ENCODE measurements at regions not wholly inside any gene's neighbourhood (a gene's known extent, or its start where the extent isn't known, plus 50 kb on each side); places are given as distances from the start of the nearest gene placed in this dataset.
A peak's percentile ranks its signal among the peaks of the same experiment; 100 is the strongest.

DNA sequence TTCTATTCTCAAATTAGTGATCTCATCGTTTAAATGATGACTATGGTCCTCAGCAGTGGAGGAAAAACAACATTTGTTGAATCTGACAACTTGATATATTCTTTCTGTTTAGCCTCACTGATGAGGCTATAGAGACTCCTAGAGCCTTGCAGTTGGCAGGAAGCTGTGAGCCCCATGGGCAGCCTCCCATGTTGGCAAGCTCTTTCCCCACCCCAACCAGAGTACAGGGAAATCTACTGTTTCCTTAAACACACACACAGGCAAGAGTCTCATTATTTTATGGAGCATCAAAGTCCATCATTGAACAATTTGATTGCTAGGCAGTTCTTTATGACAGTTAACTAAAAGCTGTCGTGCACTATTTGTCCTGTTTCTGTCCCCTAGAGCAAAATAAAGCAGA is 498.2 kb upstream of the CITED2 start:
- no TSS peak for BruUV-seq (replicated peaks)
- Histone ChIP-seq H3K4me3 (ENCODE audit: low read depth, low read length, poor library complexity, severe bottlenecking) (no peak overlapping the region), H3K27me3 (replicated peaks; ENCODE audit: insufficient read depth, low read depth, low read length, poor library complexity) (no peaks in the 10 kb centered on the region), H3K4me1 (ENCODE audit: insufficient read depth, low read length, poor library complexity, severe bottlenecking) (peaks cover 48% of the 10 kb centered on the region), H3K36me3 (ENCODE audit: insufficient read depth, low read length, poor library complexity, severe bottlenecking) (peaks cover 7% of the 10 kb centered on the region), H3K27ac (ENCODE audit: low read depth, low read length, poor library complexity, severe bottlenecking) (peak overlapping the region; percentile 98), H3K9me3 (ENCODE audit: low read depth, low read length, poor library complexity, severe bottlenecking) (peaks cover 5% of the 10 kb centered on the region)
- intact Hi-C loops (cut with micrococcal nuclease; ENCODE audit: unreplicated experiment) = loop anchor here (2.0 to 5.0 kb wide), 2 partner anchors 415 to 1690 kb away; no protein-coding TSS in a partner anchor
- ChIA-PET POLR2A (ENCODE audit: low non-redundant PET) (interaction anchor here (0.7 kb wide), 1 partner anchor 791 kb away, joined by 4 read pairs; no protein-coding TSS in a partner anchor), CTCF (no interaction called here)
- DNase-seq (ENCODE audit: low spot score) = peak; percentile 58
- TF ChIP-seq EZH2 (IDR thresholded peaks at IDR 0.05; ENCODE audit: borderline replicate concordance, low read depth, low read length, poor library complexity, severe bottlenecking) = no peak
- TF ChIP-seq, protein P1, sequence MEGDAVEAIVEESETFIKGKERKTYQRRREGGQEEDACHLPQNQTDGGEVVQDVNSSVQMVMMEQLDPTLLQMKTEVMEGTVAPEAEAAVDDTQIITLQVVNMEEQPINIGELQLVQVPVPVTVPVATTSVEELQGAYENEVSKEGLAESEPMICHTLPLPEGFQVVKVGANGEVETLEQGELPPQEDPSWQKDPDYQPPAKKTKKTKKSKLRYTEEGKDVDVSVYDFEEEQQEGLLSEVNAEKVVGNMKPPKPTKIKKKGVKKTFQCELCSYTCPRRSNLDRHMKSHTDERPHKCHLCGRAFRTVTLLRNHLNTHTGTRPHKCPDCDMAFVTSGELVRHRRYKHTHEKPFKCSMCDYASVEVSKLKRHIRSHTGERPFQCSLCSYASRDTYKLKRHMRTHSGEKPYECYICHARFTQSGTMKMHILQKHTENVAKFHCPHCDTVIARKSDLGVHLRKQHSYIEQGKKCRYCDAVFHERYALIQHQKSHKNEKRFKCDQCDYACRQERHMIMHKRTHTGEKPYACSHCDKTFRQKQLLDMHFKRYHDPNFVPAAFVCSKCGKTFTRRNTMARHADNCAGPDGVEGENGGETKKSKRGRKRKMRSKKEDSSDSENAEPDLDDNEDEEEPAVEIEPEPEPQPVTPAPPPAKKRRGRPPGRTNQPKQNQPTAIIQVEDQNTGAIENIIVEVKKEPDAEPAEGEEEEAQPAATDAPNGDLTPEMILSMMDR (conservative IDR thresholded peaks at IDR 0.05; ENCODE audit: low read depth, low read length) = no peak

DNA sequence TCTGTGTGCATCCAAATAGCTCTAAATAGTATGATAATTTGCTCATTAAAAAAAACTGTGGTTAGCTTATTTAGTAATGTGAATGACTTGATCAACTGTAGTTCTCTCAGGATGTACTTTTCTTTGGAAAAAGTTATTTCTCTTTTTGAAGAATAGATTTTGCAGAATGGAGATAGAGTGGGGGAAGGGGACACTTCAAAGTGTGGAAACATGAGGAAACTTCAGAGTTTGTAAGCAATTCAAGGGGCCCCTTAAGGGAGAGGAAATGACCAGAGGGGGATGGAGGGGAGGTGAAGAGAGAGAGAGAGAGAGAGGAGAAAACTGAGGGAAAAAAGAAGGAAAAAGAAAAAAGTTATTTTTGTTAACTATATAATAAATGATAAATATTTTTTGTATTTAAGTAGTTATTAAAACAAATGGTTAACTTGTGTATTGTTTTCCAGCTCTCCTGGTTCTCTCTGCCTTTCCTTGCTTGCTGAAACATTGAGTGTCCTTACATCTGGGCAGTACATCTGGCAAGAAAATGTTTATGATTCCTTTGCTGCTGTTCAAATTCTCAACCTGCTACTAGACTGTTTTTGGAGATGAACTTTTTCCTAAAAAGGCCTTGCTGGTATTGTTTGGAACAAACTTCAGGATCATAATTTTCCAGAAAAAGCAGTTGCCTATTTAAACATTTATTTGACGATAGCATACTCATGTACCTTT is 497.5 kb upstream of the CITED2 start:
- Histone ChIP-seq H3K4me1 (ENCODE audit: insufficient read depth, low read length, poor library complexity, severe bottlenecking) (peaks cover 48% of the 10 kb centered on the region), H3K4me3 (ENCODE audit: low read depth, low read length, poor library complexity, severe bottlenecking) (no peak overlapping the region), H3K36me3 (ENCODE audit: insufficient read depth, low read length, poor library complexity, severe bottlenecking) (peaks cover 7% of the 10 kb centered on the region), H3K9me3 (ENCODE audit: low read depth, low read length, poor library complexity, severe bottlenecking) (peaks cover 5% of the 10 kb centered on the region), H3K27ac (ENCODE audit: low read depth, low read length, poor library complexity, severe bottlenecking) (peak overlapping the region; percentile 98), H3K27me3 (replicated peaks; ENCODE audit: insufficient read depth, low read depth, low read length, poor library complexity) (no peaks in the 10 kb centered on the region)
- TF ChIP-seq, protein P1 (conservative IDR thresholded peaks at IDR 0.05; ENCODE audit: low read depth, low read length) = no peak
- TF ChIP-seq EZH2 (IDR thresholded peaks at IDR 0.05; ENCODE audit: borderline replicate concordance, low read depth, low read length, poor library complexity, severe bottlenecking) = no peak
- peak; percentile 69 for DNase-seq (ENCODE audit: low spot score)
- POLR2A ChIA-PET (ENCODE audit: low non-redundant PET) = interaction anchor here (0.7 kb wide), 1 partner anchor 792 kb away, joined by 4 read pairs; no protein-coding TSS in a partner anchor
- CTCF ChIA-PET = interaction anchor here (0.5 kb wide), 1 partner anchor 311 kb away, joined by 3 read pairs; no protein-coding TSS in a partner anchor
- intact Hi-C loops (cut with micrococcal nuclease; ENCODE audit: unreplicated experiment) = loop anchor here (1.0 to 5.0 kb wide), 7 partner anchors 175 to 1763 kb away; no protein-coding TSS in a partner anchor
- TSS peak; percentile 45 for BruUV-seq (replicated peaks)

DNA sequence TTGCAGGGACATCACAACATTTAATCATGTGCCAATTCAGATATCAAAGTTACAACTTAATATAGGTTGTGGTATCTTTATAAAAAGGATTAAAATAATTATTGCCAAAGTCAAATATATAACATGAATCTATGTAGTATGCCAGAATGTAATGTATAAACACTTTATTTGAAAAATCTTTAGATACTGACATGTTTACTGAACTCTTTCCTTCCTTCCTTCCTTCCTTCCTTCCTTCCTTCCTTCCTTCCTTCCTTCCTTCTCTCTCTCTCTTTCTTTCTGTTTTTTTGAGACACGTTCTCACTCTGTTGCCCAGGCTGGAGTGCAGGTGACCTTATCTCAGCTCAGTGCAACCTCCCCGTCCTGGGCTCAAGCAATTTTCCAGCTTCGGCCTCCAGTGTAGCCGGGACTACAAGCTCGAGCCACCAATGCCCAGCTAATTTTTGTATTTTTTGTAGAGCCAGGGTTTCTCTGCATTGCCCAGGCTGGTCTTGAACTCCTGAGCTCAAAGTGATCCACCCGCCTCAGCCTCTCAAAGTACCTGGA is 496.8 kb upstream of the CITED2 start:
- peak overlapping the region; percentile 98 for H3K27ac ChIP-seq (ENCODE audit: low read depth, low read length, poor library complexity, severe bottlenecking)
- peaks cover 48% of the 10 kb centered on the region for H3K4me1 ChIP-seq (ENCODE audit: insufficient read depth, low read length, poor library complexity, severe bottlenecking)
- no peak overlapping the region for H3K4me3 ChIP-seq (ENCODE audit: low read depth, low read length, poor library complexity, severe bottlenecking)
- no peak for TF ChIP-seq EZH2 (IDR thresholded peaks at IDR 0.05; ENCODE audit: borderline replicate concordance, low read depth, low read length, poor library complexity, severe bottlenecking)
- TF ChIP-seq, protein P1 (conservative IDR thresholded peaks at IDR 0.05; ENCODE audit: low read depth, low read length) = no peak
- H3K27me3 ChIP-seq (replicated peaks; ENCODE audit: insufficient read depth, low read depth, low read length, poor library complexity) = no peaks in the 10 kb centered on the region
- intact Hi-C loops (cut with micrococcal nuclease; ENCODE audit: unreplicated experiment) = loop anchor here (1.0 to 5.0 kb wide), 6 partner anchors 176 to 1764 kb away; no protein-coding TSS in a partner anchor
- DNase-seq (ENCODE audit: low spot score) = peak; percentile 85
- POLR2A ChIA-PET (ENCODE audit: low non-redundant PET) = interaction anchor here (0.6 kb wide), 2 partner anchors 44 to 1691 kb away, joined by 3 to 8 read pairs; no protein-coding TSS in a partner anchor
- peaks cover 7% of the 10 kb centered on the region for H3K36me3 ChIP-seq (ENCODE audit: insufficient read depth, low read length, poor library complexity, severe bottlenecking)
- peaks cover 5% of the 10 kb centered on the region for H3K9me3 ChIP-seq (ENCODE audit: low read depth, low read length, poor library complexity, severe bottlenecking)
- CTCF ChIA-PET = interaction anchor here (0.5 kb wide), 1 partner anchor 312 kb away, joined by 3 read pairs; no protein-coding TSS in a partner anchor
- no TSS peak for BruUV-seq (replicated peaks)

Data from A673 (cell line).